ENCODE measurements at regions not wholly inside any gene's neighbourhood (a gene's known extent, or its start where the extent isn't known, plus 50 kb on each side); places are given as distances from the start of the nearest gene placed in this dataset.

DNA sequence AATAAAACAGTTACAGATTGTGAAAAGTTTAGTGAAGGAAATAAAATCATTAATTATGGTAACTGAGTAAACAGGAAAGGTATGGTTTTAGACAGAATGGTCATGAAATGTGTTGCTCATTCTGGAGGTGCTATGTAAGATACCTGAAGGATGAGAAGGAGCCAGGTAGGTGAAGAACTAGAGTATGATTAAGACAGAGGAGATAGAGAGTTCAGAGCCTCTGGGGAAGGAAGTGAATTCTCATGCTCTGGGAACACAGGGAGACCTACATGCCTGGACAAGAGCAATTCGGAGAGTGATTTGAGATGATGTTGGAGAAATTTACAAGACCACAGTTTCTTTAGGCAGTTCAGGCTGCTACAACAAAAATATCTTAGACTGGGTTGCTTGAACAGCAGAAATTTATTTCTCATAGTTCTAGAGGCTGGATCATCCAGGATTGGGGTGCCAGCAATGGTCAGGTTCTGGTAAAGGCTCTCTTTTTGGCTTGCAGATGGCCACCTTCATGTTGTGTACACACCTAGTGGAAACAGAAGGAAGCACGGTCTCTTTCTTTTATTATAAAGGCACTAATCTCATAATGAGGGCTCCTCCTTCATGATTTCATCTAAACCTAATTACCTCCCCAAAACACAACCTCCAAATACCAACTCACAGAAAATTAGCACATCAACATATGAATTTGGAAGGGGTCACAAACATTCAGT is 1416.1 kb downstream of the PCDH7 start:
- Mint-ChIP-seq H3K9me3 (peaks cover 2 to 4% of the 10 kb centered on the region in 2 donors), H3K4me1 (no peaks in the 10 kb centered on the region), H3K27ac (no peak overlapping the region), H3K27me3 (no peaks in the 10 kb centered on the region), H3K4me3 (no peak overlapping the region)
- ATAC-seq (no peak), DNase-seq (no peak)

DNA sequence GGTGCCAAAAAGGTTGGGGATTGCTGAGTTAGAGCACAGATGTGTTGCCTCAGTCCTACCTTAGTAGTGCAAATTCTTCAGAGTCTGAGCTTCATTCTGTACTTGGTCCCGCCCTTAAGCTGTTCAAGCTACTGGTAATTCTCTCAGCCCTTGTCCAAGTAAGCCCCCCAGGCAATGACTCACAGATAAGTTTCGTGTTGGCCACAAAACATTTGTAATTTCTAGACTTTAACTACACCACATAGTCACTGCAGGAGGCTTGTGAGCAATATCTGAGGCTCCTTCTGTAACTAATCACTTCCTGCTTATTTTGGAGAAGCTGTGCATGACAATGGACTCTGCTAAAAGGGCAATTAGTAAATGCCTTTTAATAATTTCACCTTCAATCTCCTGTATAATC is 1420.5 kb downstream of the PCDH7 start:
- Mint-ChIP-seq H3K9me3 (peaks cover 0 to 10% of the 10 kb centered on the region in 2 donors), H3K27me3 (no peaks in the 10 kb centered on the region), H3K4me3 (no peak overlapping the region), H3K4me1 (no peaks in the 10 kb centered on the region), H3K27ac (no peak overlapping the region)
- DNase-seq (no peak), ATAC-seq (no peak)

DNA sequence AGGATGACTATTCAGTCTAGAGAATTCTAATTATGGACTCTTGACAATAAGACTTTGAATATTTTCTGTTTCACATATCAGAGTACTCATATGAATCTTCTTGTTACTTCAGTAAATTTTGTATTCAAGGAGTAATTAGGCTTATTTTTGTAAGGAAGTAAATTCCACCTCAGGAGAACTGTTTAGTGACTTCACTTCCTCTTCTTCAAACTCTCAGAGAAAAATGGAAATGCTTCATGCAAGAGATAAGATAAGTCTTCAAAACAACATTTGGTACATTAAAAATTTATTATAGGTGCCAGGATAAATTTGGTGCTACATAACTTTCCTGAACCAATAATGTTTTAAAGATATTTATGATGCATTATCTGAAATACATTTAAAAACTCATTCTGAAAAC is 1421.9 kb downstream of the PCDH7 start:
- H3K9me3 Mint-ChIP-seq, result peaks cover 0 to 10% of the 10 kb centered on the region in 2 donors
- no peaks in the 10 kb centered on the region for H3K4me1 Mint-ChIP-seq
- DNase-seq (no peak), ATAC-seq (no peak)
- H3K27ac Mint-ChIP-seq, result no peak overlapping the region
- H3K4me3 Mint-ChIP-seq, result no peak overlapping the region
- no peaks in the 10 kb centered on the region for H3K27me3 Mint-ChIP-seq

DNA sequence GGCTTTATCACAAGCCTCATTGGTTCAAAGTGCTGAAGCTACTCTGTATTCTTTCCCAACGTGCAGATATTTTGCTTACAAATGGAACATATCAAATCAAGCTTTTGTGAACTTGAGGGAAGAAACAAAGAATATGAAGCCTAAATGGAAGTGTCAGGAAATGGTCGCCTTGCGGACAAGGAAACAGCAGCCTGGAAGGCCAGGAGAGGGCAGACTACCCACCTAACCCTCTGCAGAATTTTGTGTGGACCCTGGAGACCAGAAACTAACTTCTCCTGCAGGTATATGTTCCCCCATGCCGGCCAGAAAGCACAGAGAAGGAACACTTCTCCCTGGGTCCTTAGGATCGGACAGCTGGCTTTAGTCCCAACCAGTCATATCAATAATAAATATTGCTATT is 1425.8 kb downstream of the PCDH7 start:
- Mint-ChIP-seq H3K27me3 (no peaks in the 10 kb centered on the region), H3K4me1 (no peaks in the 10 kb centered on the region), H3K9me3 (peaks cover 5 to 10% of the 10 kb centered on the region in 2 donors), H3K4me3 (no peak overlapping the region), H3K27ac (no peak overlapping the region)
- no peak for DNase-seq
- no peak for ATAC-seq

DNA sequence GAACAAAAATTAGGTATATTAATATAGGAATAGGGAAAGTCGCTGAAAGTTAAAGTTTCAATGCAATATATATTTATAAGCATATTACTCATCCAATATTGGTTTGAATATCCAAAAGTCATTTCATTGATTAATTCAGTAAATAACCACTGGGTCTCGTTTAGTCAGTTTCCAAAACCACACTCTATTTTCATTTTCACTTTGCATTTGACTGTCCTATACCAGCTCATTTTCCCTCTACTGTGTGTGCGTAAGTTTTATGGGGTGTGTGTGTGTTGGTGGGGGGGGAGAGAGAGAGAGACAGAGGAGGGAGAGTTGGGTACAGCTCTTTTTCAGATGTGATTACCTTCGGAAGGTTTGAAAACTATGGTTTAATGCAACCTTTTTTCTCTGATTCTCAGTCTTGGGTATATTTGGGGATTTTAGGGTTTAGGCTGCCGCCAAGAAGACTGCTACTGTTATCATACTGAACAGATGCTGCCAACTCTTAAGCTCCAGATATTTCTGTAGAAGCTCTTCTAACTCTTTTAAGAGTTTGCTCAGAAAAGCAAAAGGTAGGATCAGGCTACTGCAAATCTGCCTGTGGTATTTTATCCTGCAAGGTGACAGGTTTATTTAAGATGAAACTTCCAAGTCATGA is 1427.4 kb downstream of the PCDH7 start:
- DNase-seq (no peak), ATAC-seq (no peak)
- H3K9me3 Mint-ChIP-seq, result peaks cover 5 to 10% of the 10 kb centered on the region in 2 donors
- H3K4me1 Mint-ChIP-seq, result no peaks in the 10 kb centered on the region
- H3K27me3 Mint-ChIP-seq, result no peaks in the 10 kb centered on the region
- H3K27ac Mint-ChIP-seq, result no peak overlapping the region
- no peak overlapping the region for H3K4me3 Mint-ChIP-seq

DNA sequence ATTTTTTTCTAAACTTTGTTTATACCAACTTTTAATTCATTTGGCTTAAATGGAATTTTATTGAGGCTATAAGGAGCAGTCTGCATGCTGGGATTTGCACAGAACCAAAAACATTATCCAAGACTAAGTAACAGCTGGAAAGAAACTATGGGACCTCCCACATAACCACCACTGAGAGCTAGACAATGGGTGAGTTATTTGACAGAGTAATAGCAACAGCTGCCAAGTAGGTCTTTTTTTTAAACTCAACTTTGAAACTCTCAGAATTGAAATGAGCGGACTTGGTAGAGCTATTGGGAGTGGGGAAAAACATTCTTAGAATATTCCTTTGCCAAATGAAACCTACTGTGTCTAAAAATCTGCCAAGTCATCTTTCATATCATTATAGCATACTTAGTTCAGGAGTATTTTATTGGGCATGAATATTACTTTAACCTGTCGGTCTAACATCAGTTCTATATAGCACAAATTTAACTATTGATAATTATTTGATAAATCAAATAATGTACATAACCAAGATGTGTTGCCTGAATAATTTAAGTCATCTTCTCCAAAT is 1428.0 kb downstream of the PCDH7 start:
- Mint-ChIP-seq H3K27me3 (no peaks in the 10 kb centered on the region), H3K9me3 (peaks cover 5 to 10% of the 10 kb centered on the region in 2 donors), H3K4me1 (no peaks in the 10 kb centered on the region), H3K27ac (no peak overlapping the region), H3K4me3 (no peak overlapping the region)
- ATAC-seq, result no peak
- DNase-seq, result no peak

DNA sequence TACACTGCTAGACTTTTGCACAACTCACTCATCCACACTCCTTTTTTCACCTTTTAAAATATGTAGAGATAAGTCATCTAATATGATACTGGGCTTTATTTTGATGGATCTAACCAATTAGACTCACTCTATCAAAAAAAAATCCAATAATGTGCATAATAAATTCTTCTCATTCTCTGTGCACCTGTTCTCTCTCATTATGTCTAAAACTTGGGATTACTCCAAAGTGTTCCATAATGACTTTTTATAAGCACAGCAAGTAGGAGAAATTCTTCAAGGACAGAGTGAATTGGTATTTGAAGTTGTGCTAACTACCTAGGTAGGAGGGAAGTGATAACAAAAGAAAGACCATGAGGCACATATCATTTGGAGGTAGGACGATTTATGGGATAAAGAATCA is 1438.8 kb downstream of the PCDH7 start:
- Mint-ChIP-seq H3K9me3 (peaks cover 10 to 16% of the 10 kb centered on the region in 2 donors), H3K27me3 (no peaks in the 10 kb centered on the region), H3K4me3 (no peak overlapping the region), H3K27ac (no peak overlapping the region), H3K4me1 (no peaks in the 10 kb centered on the region)
- ATAC-seq, result no peak
- DNase-seq, result no peak

DNA sequence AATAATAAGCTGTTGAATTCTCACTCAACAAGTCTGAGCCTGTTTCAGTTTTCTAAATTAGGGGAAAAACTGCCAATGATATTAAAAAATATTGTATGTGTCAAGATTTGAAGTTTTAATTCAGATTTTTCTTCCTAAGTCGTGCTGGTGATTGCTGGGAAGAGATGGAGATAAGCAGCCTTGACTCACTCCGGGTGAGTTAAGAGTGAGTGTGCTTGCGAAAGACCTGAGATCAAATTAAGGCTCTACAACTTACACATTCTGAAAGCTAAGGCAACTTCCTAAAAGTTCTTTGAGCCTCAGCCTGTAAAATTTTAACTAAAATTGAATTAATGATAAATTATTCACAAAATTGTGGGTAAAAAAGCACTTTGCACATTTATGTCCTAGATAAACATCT is 1441.2 kb downstream of the PCDH7 start:
- peaks cover 0 to 7% of the 10 kb centered on the region in 2 donors for H3K9me3 Mint-ChIP-seq
- H3K27ac Mint-ChIP-seq, result no peak overlapping the region
- H3K4me3 Mint-ChIP-seq, result no peak overlapping the region
- no peaks in the 10 kb centered on the region for H3K4me1 Mint-ChIP-seq
- no peak for DNase-seq
- no peak for ATAC-seq
- no peaks in the 10 kb centered on the region for H3K27me3 Mint-ChIP-seq

DNA sequence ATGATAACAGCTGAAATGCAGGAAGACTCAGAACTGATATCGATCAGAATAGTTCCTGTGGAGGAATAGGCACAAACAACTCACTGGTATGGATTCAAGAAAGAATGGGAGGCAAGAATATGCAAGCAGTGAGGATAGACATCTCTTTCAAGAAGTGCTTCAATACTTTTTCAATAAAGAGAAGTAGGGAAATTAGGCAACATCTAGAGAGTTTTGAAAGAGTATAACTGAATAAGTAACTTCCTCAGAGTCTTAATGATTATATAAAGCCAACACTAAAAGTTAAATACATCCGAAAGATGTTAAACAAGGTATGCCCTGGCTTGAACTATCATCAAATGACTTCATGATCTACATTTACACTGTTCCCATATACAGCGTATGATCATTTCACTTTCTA is 1443.0 kb downstream of the PCDH7 start:
- no peak overlapping the region for H3K4me3 Mint-ChIP-seq
- H3K9me3 Mint-ChIP-seq, result peaks cover 0 to 5% of the 10 kb centered on the region in 2 donors
- H3K4me1 Mint-ChIP-seq, result no peaks in the 10 kb centered on the region
- DNase-seq, result no peak
- no peak overlapping the region for H3K27ac Mint-ChIP-seq
- no peak for ATAC-seq
- no peaks in the 10 kb centered on the region for H3K27me3 Mint-ChIP-seq

DNA sequence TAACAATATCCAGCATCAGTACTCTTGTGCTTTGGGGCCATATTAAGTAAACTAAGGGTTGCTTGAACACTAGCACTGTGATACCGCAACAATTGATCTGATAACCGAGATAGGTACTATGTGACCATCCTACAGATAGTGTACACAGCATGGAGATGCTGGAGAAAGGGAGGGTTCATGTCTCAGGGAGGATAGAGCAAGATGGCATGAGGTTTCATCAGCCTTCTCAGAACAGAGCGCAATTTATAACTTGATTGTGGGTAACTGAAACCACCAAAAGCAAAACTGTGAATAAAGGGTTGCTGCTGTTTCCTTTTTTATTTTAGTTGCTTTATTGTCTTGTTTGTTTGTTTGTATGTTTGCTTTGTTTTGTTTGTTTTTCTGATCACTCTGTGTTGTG is 1449.7 kb downstream of the PCDH7 start:
- H3K27me3 Mint-ChIP-seq, result no peaks in the 10 kb centered on the region
- peaks cover 21 to 28% of the 10 kb centered on the region in 2 donors for H3K9me3 Mint-ChIP-seq
- DNase-seq (no peak), ATAC-seq (no peak)
- H3K27ac Mint-ChIP-seq, result no peak overlapping the region
- H3K4me3 Mint-ChIP-seq, result no peak overlapping the region
- H3K4me1 Mint-ChIP-seq, result no peaks in the 10 kb centered on the region

DNA sequence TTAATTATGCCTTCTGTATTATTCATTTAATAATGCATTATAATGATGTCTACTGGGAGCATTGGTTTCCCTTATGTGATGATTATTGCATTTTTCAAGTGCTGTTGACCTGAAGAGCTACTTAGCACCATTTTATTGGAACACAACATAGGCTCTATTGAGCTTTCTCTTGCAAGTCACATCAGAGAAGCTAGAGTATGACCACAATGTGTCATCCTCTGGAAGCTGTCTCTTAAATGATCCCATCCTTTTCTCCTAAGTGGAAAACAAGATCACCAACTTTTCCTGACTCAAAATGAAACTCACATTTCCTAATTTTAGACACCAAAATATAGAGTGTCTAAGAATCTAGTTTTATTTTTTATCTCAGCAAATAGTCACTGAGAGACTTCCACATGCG is 1451.9 kb downstream of the PCDH7 start:
- DNase-seq (no peak), ATAC-seq (no peak)
- H3K27me3 Mint-ChIP-seq, result no peaks in the 10 kb centered on the region
- H3K27ac Mint-ChIP-seq, result no peak overlapping the region
- peaks cover 28 to 32% of the 10 kb centered on the region in 2 donors for H3K9me3 Mint-ChIP-seq
- no peak overlapping the region for H3K4me3 Mint-ChIP-seq
- H3K4me1 Mint-ChIP-seq, result no peaks in the 10 kb centered on the region

DNA sequence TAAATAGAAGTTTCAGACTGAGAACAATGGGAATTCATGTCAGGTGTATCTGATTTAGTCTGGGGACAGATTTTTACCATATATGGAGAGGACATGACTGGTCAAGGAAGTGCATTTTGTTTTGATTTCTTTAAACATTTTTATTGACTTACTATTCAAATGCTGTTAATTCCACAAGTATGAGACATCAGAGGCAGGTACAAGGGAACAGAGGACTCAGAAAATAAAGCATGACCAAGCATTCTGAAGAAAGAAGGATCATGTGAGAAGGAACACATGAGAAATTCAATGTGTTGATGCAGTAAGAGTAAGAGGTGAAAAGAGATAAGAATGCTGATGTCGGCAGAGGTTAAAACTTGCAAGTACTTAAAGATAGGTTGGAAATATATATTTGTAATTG is 1452.6 kb downstream of the PCDH7 start:
- Mint-ChIP-seq H3K4me1 (no peaks in the 10 kb centered on the region), H3K27me3 (no peaks in the 10 kb centered on the region), H3K4me3 (no peak overlapping the region), H3K27ac (no peak overlapping the region), H3K9me3 (peaks cover 27 to 32% of the 10 kb centered on the region in 2 donors)
- no peak for DNase-seq
- no peak for ATAC-seq

DNA sequence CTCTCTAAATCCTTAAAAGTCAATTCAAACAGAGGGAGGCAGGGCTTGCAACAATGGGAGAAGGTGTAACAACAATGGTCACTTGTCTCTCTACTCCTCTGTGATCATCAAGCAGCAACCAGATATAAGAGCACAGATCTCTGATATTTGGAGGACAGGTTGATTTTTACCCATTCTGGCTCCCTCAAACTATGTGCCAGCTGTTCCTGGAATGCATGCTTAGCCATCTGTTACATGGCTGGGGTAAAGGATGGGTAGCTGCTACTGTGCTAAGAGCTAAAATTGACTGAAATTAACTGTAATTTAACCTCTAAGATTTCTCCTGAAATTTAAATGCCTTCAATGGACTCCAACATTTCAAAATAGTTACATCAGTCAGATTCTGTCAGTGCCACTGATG is 1459.9 kb downstream of the PCDH7 start:
- Mint-ChIP-seq H3K27me3 (no peaks in the 10 kb centered on the region), H3K27ac (no peak overlapping the region), H3K4me1 (no peaks in the 10 kb centered on the region), H3K9me3 (peaks cover 16 to 25% of the 10 kb centered on the region in 2 donors), H3K4me3 (no peak overlapping the region)
- DNase-seq, result no peak
- no peak for ATAC-seq

DNA sequence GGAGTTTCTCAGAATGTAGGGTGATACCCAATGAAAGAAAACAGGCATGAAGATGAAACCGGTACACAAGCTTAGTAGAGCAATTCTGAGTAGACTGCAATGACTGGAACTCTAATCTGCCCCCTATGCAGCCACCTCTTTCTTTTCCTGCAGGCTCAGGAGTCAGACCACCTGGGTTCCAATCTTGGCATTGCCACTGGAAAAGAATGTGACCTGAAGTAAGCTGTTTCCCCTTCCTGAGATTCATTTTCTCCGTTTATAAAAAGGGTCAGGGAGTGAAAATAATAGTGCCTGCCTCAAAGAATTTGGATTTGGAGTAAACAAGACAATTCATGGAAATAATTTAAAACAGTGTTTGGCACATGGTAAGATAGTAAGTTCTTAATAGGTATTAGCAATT is 1464.0 kb downstream of the PCDH7 start:
- no peaks in the 10 kb centered on the region for H3K27me3 Mint-ChIP-seq
- peaks cover 13 to 16% of the 10 kb centered on the region in 2 donors for H3K9me3 Mint-ChIP-seq
- no peak overlapping the region for H3K27ac Mint-ChIP-seq
- ATAC-seq, result no peak
- H3K4me1 Mint-ChIP-seq, result no peaks in the 10 kb centered on the region
- H3K4me3 Mint-ChIP-seq, result no peak overlapping the region
- no peak for DNase-seq

DNA sequence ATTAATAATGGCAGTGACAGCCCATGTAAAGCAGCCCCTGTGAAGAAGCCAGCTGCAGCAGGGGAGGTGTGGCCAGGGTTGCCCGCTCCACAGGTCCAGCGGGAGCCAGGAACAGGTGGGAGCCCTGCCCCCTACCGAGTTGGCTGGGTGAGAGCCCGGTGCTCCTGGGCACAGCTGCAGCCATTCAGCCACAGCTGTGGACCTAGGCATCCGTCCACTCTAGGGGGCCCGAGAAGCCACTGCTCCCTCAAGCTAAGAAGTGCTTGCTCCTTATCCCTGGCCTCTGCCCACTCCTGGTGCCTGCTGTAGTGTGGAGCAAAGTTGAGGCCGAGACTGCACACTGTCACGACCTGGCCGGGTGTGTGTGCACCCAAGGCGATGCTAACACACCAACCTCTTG is 1469.0 kb downstream of the PCDH7 start:
- Mint-ChIP-seq H3K27ac (no peak overlapping the region), H3K4me1 (no peaks in the 10 kb centered on the region), H3K27me3 (no peaks in the 10 kb centered on the region), H3K9me3 (peaks cover 0 to 7% of the 10 kb centered on the region in 2 donors), H3K4me3 (no peak overlapping the region)
- ATAC-seq, result no peak
- no peak for DNase-seq

DNA sequence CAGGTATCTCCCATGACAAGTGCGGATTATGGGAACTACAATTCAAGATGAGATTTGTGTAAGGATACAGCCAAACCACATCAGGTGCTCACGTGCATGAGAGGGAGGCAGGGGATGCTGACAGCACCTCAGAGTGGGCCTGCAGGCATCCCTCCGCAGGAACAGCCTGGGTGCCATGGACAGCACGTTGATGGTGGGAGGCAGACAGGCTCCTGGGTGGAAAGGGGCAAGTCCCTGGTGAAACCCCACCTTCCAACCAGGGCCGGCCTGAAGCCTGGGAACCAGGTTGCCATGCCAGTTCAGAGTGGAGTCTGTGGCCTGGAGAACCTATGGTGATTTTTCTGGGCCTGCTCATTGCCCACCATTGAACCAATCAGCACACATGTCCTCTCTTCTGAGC is 1469.6 kb downstream of the PCDH7 start:
- Mint-ChIP-seq H3K27me3 (no peaks in the 10 kb centered on the region), H3K4me1 (no peaks in the 10 kb centered on the region), H3K9me3 (peaks cover 0 to 7% of the 10 kb centered on the region in 2 donors), H3K27ac (no peak overlapping the region), H3K4me3 (no peak overlapping the region)
- no peak for DNase-seq
- ATAC-seq, result no peak

Measured in stimulated activated naive CD8-positive, alpha-beta T cell treated with anti-CD3 and anti-CD28 coated beads, Interleukin-15, amount 100 ng/mL, for 72 hours (primary cell).